ENCODE measurements at regions not wholly inside any gene's neighbourhood (a gene's known extent, or its start where the extent isn't known, plus 50 kb on each side); places are given as distances from the start of the nearest gene placed in this dataset.

- TF ChIP-seq, protein P1, sequence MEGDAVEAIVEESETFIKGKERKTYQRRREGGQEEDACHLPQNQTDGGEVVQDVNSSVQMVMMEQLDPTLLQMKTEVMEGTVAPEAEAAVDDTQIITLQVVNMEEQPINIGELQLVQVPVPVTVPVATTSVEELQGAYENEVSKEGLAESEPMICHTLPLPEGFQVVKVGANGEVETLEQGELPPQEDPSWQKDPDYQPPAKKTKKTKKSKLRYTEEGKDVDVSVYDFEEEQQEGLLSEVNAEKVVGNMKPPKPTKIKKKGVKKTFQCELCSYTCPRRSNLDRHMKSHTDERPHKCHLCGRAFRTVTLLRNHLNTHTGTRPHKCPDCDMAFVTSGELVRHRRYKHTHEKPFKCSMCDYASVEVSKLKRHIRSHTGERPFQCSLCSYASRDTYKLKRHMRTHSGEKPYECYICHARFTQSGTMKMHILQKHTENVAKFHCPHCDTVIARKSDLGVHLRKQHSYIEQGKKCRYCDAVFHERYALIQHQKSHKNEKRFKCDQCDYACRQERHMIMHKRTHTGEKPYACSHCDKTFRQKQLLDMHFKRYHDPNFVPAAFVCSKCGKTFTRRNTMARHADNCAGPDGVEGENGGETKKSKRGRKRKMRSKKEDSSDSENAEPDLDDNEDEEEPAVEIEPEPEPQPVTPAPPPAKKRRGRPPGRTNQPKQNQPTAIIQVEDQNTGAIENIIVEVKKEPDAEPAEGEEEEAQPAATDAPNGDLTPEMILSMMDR (conservative IDR thresholded peaks at IDR 0.05; ENCODE audit: low read depth, low read length), result no peak
- TF ChIP-seq EZH2 (IDR thresholded peaks at IDR 0.05; ENCODE audit: borderline replicate concordance, low read depth, low read length, poor library complexity, severe bottlenecking), result no peak
Observed at GRCh38 chr2:198408171-198408570, 603.8 kb downstream of the PLCL1 start.

Measured in A673 (cell line).